ENCODE measurements at regions not wholly inside any gene's neighbourhood (a gene's known extent, or its start where the extent isn't known, plus 50 kb on each side); places are given as distances from the start of the nearest gene placed in this dataset.

DNA sequence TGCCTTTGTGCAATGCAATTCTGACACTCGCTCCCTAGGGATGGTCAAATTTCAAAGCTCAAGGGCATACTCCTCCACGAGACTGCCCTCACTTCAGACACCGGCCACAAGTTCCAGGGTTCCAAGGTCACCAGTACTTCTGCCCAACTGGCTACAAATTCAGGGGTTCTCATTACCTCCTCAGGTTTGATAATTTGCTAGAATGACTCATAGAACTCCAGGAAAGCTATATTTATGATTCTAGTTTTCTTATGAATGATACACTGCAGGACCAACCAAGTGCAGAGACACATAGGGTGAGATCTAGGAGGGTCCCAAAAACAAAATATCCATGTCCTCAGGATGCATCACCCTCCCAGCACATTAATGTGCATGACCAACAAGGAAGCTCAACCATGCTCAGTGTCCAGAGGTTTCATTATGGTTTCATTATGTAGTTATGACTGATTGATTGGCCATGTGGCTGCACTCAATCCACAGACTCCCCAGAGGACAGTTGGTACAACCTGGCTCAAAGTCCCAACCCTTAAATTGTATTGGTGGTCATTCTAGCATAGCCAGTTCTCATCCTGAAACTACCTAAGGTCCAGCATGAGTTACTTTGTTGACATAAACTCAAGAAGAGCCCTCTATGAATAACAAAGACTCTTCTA, 170.4 kb upstream of the LRRN1 start:
- no peak for FAIRE-seq

DNA sequence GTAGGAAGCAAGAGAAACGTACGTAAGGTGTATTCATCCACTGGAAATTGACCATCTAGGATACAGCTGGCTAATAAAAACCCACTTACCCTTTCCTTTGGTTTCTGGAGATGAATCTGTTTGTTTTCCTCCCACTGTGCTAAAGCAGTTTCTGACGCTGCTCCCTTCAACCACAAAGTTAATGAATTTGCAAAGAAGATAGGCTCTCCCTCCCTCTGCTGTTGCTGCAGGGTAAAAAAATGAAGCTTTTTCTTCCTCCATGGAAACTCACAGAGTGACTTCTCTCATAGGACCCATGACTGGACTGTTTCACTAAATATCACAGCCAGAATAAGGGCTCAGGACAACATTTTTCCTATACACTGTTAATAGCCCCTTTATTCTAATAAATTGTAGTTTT, 172.1 kb upstream of the LRRN1 start:
- no peak for FAIRE-seq

DNA sequence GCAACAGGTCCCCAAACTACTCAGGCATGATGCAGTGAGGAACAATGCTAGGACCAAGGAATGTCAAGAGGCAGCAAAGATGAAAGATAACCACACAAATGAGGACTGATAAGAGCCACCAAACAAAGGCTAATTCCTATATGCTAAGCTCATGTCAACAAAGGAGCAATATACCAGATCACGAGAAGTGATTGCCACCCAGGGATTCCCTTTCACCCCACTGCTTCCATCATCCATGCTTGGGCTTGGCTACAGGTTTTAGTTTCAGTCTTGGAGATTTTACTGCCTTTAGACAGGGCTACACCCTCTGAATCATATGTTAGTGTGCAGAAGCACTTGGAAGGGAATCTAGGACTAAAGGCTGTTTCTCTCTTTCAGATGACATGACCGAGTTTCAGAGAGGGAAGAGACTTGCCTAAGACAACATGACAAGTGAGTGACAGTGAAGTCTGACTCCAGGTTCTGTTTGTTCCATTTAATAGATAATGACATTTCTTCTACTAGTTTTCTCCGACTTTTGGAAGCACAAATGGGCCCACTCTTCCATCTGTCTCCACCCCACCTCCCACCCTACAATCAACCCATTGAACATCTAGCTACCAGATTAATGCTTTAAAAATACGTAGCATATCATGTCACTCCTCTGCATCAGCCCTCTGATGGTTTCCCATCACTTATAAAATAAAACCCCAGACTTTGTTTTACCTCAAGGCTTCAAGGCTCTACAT, 173.5 kb upstream of the LRRN1 start:
- FAIRE-seq: no peak

DNA sequence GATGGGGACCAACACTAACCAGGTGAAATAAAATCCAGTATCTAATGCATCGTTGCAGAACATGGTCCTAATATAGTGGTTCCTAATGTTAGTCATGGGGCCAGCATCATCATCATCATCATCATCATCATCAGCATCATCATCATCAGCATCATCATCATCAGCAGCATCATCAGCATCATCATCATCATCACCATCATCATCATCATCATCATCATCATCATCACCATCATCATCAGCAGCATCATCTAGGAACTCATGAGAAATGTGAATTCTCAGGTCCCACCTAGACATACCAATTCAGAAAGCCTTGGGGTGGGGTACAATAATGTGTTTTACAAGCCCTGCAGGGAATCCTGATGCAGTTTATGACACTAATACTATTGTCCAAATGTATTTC, 179.4 kb upstream of the LRRN1 start:
- FAIRE-seq: no peak

DNA sequence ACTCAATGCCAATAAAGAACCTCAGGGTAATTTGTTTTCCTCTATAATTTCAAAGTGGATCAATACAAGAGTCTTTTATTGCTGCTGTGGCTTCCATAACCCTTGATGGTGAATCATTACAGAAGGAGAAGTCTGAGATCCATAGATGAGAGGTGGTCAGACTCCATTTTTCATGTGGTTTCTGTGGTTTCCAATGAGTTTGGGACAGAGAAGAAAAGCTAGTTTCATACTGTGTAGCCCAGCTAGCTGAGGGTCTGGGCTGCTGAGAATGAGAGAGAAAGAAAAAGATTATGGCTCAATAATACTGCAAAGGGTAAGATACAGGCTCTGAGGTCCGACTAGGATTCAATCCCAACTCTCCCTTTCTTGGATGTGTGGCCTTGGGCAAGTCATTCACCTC, 180.6 kb upstream of the LRRN1 start:
- no peak for FAIRE-seq

DNA sequence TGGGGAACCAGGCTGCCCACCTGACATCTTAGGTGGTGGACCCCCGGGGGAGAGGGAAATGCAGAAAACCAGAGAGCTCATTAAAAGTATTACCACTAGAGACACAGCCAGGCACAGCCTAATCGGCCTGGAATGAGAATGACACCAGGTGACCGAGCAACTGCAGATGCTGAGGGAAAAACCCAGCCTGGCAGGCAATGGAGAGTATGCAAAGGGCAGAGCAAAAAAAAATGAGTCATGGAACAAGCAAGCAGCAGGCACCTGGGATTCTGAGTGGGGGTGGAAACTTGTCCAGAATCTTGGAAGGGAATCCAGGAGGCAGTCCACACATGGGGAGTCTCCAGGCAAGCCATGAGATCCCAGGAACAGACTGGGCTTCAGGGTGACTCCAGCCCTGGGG, 183.7 kb upstream of the LRRN1 start:
- FAIRE-seq: no peak

DNA sequence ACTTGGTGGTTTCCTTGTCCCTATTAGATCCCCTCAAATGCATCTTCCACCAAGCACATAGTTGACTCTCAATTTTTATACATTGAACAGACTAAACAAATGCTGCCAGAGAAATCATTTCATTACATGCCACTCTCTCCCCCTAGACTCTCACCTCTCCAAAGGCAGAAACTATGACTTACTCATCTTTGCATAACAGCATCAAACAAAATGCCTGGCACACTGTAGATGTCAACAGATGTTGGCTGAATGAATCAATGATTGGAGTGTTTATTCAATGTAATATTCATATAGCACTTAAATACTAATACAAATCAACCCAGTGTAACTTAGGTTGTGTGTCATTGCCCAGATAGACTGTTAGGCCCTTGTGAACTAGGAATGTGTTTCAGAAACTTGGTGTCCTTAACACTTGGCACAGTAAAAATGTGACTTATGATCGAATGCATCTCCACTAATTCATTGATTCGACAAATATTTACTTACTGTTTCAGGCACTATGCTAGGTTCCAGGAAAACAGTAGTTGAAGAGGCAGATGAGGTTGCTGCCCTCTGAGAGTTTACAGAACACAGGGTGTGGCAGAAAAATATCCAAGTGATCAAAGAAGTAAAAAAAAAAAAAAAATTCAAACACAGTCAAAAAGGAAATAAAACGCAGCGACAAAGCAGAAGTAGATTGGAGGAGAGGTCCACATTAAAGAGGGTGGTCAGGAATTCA, 188.5 kb upstream of the LRRN1 start:
- FAIRE-seq: no peak

DNA sequence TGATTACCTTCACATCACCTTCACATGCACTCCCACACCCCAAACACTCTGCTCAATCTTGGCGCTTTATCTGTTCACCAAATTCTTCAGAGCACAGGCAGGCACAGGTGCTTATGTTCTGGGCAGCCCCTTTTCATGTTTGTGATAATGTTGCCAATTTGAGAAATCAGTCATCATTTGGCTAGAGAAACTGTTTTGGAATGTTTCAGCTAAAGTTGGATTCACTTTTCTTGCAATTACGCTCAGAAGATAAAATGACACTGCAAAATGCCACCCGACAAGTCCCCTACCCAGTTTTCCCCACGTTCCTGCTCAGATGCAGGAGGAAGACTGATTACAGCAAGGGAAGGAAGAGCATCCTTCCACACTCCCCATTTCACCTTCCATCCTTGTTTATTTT, 192.9 kb upstream of the LRRN1 start:
- no peak for FAIRE-seq

DNA sequence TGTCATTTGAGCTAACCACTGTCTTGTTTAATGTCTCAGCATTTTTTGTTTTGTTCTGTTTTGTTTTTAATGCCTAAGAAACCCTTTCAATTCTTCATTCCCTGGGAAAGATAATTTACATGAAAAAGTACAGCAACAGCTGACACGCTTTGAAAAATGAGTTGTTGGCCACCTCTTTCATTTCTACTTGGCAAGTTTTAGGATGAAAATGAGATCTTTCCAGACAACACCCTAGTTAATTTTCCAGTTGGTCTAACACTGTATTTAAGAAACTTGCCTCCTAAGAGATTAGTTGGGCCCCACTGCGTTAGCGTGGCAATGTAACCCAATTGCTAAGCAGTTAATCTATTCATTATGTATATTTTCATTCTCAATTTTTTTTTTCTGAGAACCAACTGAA, 194.0 kb upstream of the LRRN1 start:
- no peak for FAIRE-seq

DNA sequence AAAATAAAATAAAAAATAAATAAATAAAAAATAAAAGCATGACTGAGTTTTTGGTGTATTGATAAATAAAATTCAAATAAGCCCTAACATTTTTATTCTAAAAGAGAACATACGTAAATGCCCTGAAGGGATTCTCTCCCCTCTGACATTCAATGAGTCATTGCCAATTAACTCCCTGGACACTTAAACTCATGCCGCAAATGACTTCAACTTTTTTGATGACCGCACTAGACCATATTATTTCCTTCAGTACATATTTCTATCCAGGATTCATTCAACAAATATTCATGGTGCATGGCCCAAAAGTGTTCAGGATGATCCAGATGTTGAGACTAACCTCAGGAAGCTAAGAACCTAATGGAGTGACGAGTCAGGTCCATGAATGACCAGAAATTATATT, 195.9 kb upstream of the LRRN1 start:
- no peak for FAIRE-seq

DNA sequence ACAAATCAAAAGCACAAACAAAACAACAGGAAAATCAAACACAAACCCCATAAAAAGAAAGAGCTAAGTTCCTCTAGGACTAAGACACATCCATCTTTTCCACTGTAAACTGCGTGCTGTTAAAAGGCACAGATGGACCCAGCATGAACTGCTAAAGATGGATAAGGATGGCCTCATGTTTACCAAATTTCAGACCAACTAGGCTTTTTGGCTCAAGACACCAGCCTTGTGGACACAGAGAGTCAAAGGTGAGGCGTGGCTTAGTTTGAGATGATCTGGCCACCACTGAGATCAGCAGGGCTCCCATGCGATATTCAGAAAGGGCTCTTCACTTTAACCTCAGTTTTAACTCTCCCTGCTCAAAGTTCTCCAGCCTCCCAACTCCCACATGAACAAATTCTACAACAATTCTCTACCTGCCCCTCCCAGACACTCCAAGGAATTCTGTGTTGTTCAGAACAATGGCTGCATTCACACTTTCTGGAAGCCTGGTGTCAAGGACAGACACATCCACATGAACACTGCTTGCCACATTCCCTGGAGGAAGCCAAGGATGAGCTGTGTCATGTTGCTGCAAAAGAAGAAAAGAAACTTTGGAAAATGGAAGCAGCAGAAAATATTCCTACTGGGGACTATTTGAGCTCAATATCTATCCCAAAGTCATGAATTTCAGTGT, 198.4 kb upstream of the LRRN1 start:
- no peak for FAIRE-seq

DNA sequence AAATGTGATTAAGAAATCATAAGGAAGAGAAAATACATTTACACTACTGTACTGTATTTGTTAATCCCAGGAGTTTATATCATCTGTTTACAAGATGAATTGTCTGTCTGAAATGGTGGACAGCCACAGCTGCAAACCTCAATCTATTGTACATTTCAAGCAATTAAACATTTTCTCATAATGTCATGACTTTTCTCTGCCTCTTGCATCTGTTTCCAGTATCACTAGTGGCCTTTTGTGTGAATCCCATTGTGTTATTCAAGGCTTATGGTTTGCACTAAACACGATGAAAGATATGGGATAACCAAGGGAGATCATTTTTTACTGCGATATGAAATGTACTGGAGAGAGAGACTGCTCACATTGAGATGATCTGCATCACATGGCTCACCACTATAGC, 200.2 kb upstream of the LRRN1 start:
- no peak for FAIRE-seq

DNA sequence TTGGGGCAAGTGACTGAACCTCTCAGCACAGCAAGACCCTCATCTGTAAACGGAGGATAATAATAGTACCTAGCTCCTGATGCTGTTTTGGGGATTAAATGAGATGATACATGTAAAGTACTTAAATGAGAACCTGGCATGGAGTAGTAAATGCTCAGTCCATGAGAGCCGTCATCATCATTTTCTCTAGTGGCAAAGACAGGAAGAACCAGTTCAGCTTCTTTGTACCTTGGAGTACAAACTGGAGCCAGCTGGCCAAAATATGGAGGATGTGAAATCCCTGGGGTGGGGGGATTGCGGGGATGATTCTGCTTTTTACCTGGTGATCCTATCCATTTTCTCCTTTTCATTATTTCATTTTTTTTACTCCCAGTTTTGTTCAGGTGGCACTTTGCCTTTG, 204.2 kb upstream of the LRRN1 start:
- no peak for FAIRE-seq

DNA sequence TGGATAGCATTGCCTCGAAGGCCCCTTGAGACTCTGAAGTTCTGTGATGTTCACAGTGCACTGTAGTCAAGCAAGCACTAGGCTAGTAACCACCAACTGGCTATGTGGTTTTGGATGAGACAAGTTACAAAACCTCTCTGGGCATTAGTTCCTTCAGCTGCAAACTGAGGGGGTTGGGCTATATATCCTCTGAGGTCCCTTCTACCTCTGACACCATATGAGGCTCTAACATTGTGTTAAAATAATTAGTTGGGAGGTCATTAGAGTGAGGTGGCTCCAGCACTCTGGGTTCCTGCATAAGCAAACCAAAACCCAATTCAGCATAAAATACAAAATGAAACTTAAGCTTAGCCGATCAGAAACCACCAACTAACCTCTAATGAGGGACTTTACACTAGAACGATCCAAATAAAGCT, 209.5 kb upstream of the LRRN1 start:
- no peak for FAIRE-seq

DNA sequence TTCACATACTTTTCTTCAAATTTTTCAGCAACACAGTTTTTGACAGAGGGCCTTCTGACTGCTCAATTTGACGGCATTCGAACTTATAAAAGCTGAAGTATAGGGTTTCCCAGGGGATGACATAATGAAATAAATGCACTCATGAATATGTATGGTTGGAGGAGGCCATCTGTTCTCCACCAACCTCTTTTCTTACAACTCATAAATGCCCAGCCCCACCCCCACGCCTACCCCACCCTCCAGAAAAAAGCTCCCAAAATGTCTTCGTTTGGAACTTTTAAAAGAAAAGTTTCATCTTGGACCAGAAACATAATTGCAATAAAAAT, 211.6 kb upstream of the LRRN1 start:
- no peak for FAIRE-seq

DNA sequence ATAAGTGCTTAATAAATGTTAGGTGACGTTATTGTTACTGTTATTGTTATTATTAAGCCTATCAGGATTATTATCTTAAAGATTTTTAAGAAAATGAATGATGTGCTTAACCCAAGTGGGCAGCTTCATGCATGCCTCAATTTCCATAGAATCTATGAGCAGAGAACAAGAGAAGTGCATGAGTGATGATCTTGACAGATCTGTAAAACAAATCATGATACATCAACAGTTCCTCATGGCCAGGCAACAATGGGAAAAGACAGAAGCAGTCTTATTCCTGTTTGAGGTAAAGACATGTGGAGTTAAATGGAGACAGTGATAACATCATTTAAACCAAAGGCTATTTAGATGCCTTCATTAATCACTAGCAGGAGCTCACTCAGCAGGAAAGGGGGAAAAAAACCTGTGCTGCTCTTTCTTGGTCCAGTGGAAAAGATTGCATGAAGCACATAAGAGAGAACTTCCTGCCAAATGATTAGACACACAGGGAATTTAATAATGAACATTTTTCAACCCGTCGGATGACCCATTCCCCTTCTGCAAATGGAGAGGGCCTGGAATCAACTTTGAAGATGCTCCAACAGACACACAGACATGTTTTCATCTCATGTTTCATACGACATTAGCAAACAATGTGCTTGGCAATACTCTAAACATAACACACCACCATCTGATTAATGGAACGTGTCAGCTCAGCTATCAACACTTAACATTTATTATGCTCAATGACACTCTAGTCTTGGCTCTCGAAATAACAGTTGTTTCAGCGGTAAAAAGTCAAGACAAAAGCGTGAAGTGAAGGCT, 212.2 kb upstream of the LRRN1 start:
- no peak for FAIRE-seq

DNA sequence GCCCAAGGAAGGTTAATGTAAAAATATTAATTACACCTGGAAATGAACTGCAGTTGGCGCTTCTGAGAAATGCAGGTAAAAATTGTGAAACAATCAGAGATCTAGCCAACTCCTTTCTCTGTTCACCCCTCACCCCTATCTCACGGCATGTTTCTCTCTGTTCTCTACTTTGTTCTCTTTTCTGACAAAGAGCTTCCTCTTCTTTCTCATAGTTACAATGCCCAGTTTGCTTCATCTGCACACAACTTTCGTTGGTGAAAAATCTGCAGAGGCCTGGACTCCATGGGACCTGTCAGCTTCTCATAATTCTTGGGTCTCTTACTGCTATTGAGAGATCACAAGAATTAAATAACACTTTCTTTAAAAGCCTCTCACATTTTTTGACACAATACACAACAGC, 212.9 kb upstream of the LRRN1 start:
- no peak for FAIRE-seq

DNA sequence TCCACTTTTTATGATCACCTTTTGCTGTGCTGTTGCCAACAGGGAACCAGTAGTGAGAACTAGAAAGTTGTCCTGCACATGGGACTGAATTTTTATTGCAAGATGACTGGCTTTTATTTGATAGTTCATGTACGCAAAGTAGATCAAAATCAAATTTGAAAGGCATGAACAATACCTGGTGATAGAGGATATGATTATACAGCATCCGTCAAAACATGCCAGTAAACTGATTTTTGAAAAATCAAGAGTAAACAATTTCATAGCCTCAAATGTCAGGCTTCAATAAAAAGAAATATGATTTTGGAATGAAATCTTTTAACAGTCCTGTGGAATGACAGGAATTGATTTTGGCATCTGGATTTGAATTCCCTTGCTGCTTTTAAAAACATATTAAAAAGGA, 219.6 kb upstream of the LRRN1 start:
- FAIRE-seq: no peak

DNA sequence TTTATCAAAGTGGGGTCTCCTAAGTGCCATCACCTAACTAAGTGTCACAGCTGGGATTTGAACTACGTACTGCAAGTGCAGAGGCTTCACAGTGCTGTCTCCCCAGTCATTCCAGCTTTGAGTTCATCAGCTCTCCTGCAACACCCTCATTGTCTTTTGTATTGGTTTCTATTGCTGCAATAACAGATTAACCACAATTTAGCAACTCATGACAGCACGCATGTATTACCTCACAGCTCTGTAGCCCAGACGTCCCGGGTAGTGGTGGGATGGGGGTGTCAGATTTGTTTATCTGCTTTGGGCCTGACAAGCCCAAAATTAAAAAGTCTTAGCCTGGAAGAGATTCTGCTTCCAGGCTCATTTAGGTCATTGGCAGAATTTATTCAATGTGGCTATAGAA, 220.5 kb upstream of the LRRN1 start:
- FAIRE-seq: no peak

DNA sequence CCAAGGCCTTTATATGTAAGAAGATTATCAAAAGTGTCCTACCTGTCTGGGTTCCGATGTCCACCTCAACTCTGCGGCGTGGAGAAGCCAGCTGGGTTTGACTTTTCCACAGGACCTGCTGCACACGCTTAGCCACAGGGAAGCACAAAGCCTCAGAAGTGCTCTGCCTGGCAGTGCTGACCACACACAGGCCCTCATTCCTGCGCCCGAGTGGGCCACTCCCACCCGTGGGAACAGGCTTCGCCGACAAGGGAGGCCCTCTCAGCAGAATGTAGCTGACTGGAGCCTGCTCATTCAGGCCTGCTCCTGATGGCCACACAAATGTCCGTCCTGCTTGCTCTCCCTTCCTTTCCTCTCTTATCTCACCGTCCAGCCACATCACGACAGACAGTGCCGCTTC, 221.4 kb upstream of the LRRN1 start:
- no peak for FAIRE-seq

DNA sequence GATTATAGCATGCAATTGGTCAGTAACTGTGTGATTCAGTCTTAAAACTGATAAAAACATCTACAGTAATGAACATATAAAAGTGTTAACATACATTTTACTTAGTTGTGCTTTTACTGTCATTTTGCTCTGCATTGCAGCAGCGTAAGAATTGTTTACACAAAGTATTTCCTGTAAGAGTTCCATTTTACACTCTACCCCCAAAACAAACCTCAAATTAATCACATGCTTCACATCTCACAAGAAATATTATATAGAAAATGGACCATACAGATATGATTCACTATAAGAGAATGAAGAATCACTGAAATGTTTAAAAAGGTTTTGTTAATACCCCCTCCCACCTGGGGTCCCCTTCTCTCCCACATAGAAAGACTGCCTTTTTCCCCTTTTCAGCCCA, 225.9 kb upstream of the LRRN1 start:
- FAIRE-seq: no peak

DNA sequence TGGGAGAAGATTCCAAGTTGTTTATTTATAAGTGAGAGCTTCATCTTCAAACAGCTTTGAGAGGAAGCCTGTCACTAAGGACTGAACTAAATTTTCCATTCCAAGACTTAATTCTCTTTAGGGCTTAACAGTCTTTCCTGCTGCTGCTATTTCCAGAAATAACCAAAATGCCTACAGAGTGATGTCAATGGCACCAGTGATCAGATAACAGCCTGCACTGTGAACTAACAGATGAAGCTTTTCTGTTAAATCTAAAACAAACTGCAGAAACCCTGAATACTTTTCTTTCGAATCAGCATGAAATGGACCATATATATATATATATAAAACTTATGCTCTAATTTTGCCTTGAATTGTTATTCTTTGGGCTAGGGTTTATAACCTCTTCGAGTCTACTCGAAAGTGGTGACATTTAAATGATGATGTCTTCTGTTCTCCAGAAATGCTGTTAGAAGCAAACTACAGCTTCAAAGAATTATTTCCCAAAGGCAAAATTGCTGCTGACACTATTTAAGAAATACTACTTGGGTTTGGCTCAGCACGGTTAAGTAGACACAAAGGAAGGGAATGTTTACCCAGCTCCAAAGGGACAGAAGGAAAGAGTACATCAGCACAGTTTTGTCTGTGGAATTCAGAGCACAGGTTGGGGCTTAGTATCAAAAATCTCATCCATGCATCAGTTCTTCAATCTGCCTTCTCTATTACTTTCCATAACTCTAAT, 238.5 kb upstream of the LRRN1 start:
- FAIRE-seq: no peak
